ENCODE measurements at regions not wholly inside any gene's neighbourhood (a gene's known extent, or its start where the extent isn't known, plus 50 kb on each side); places are given as distances from the start of the nearest gene placed in this dataset.
"Not testable (repeated sequence)": the region's sequence is repeated elsewhere in the genome, so short reads cannot be mapped to it uniquely, and the experiment has no call there.

DNA sequence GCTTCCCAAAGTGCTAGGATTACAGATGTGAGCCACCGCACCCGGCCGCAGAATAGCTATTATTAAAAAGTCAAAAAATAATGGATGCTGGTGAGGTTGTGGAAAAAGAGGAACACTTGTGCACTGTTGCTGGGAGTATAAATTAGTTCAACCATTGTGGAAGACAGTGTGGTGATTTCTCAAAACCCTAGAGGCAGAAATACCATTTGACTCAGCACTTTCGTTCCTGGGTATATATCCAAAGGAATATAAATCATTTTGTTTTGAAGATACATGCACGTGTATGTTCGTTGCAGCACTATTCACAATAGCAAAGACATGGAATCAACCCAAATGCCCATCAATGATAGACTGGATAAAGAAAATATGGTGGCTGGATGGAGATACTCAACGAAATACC, 132.1 kb upstream of the MED13 start:
- DNase-seq (ENCODE audit: low read depth, low spot score), result not testable (repeated sequence)

GRCh38 chr17:62196587-62196986, 131.5 kb upstream of the MED13 start:
- DNase-seq (ENCODE audit: low read depth, low spot score), result not testable (repeated sequence)

DNA sequence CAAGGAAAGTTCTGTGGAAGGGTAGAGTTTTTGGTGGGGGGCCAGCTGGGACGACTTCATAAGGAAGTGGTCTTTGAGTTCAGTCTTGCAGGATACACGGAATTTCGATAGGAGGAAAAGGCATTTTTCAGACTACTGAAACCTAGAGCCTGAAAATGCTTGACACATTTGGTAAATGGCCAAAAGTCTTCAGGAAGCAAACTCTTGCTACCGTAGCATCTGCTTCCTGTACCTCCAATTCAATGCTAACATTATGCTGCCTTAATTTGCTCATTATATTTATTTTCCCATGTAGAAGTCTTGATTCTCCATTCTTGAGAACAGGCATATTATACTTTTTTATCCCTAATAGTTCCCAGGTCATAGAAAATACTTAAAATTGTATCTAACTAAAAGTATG, 129.3 kb upstream of the MED13 start:
- no peak for DNase-seq (ENCODE audit: low read depth, low spot score)

GRCh38 chr17:62193249-62193648, 128.2 kb upstream of the MED13 start:
- DNase-seq (ENCODE audit: low read depth, low spot score), result peak; percentile 5

DNA sequence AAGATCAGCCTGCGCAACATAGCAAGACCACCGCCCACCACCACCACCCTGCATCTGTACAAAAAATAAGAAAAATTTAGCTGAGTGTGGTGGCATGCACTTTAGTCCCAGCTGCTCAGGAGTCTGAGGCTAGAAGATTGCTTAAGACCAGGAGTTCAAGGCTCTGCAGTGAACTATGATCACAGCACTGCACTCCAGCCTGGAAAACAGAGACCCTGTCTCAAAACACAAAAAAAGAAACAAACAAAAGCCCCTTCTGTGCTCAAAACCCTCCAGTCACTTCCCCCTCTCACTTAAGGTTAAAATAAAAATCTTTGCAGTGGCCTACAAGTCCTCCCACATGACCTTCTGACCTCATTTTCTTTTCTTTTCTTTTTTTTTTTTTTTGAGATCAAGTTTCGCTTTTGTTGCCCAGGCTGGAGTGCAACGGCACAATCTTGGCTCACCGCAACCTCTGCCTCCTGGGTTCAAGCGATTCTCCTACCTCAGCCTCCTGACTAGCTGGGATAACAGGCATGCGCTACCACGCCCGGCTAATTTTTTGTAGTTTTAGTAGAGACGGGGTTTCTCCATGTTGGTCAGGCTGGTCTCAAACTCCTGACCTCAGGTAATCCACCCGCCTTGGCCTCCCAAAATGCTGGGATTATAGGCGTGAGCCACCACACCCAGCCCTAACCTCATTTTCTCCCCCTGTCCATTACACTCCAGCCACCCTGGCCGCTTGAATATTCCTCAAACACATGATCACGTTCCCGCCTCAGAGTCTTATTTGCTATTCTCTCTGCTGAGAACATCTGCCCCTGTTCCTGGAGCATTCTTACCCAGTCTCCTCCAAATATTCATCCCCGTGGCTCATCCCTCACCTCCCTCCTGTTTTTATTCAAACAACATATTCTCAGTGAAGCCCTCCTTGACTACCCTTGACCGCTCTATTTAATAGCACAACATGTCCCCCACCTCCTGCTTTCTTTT, 126.6 kb upstream of the MED13 start:
- DNase-seq (ENCODE audit: low read depth, low spot score), result no peak

DNA sequence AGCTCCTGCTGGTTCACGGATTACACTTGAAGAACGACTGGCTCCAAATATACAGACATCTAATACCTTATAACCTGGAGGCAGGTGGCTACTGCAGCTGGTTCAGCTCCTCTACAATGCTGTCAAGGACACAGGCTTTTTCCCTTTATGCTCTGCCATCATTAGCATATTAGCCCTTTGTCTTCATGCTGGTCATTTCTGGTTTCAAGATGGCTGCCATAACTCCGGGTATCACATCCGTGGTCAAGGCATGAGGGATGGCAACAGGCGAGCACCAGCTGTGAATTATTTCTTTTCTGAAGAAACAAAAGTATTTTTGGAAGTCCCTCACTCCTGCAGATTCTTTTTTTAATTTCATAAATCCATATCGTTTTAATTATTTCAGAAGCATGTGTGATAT, 124.3 kb upstream of the MED13 start:
- no peak for DNase-seq (ENCODE audit: low read depth, low spot score)

GRCh38 chr17:62188713-62189112, 123.6 kb upstream of the MED13 start:
- no peak for DNase-seq (ENCODE audit: low read depth, low spot score)

- DNase-seq (ENCODE audit: low read depth, low spot score), result peak; percentile 16
Measured at GRCh38 chr17:62187681-62188080, 122.6 kb upstream of the MED13 start.

- DNase-seq (ENCODE audit: low read depth, low spot score), result no peak
Measured at GRCh38 chr17:62186841-62187240, 121.8 kb upstream of the MED13 start.

- no peak for DNase-seq (ENCODE audit: low read depth, low spot score)
Measured at GRCh38 chr17:62180772-62181171, 115.7 kb upstream of the MED13 start.

DNA sequence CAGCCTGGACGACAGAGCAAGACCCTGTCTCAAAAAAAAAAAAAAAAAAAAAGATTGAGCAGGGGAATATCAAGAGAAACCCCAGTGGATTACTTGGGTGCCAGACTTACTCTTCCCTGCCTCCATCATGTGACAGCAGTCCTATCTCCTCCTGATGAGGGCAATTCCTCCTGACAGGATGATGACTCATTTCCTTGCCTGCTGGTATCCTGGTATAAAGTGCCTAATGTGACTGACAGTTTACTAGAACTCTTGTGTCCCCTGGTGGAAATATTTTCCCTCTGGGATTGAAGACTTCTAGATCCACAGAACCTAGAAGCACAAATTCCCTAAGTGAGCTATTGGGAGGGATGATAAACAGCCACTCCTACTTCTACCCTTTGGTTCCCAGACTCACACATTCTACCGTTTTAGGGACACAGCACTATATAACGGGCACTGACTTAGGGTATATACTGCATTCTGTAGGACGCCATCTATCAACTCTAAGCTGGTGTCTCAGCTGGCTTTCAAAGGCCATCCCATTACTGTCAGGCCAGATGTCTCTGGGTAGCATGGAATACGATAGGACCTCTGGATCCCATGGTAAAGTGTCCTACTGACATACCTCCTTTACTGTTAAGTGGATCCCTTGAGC, 114.6 kb upstream of the MED13 start:
- peak; percentile 10 for DNase-seq (ENCODE audit: low read depth, low spot score)

GRCh38 chr17:62178579-62178978, 113.5 kb upstream of the MED13 start:
- DNase-seq (ENCODE audit: low read depth, low spot score), result peak; percentile 31

DNA sequence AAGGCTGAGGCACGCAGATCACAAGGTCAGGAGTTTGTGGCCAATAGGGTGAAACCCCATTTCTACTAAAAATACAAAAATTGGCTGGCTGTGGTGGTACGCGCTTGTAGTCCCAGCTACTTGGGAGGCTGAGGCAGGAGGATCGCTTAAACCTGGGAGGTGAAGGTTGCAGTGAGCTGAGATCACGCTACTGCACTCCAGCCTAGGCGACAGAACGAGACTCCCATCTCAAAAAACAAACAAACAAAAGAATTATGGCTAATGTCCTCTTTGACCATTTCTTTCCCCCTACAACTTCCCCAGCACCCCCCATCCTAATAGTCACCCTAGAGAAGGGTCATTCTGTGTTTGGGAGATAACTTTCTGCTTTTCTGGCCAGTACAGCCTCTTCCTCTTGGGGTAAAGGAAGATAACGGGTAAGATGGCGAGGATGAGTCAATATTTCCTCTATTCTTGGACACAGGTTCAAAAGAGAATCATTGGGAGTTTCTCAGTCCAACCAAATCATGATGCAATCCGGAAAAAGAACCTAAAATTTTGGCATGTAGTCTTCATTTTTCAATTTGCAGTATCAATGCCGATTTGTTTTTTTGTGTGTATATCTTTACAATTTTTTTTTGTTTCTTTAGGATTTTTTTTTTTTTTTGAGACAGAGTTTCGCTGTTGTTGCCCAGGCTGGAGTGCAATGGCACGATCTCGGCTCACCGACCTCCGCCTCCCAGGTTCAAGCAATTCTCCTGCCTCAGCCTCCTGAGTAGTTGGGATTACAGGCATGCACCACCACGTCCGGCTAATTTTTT, 107.6 kb upstream of the MED13 start:
- DNase-seq (ENCODE audit: low read depth, low spot score), result no peak

DNA sequence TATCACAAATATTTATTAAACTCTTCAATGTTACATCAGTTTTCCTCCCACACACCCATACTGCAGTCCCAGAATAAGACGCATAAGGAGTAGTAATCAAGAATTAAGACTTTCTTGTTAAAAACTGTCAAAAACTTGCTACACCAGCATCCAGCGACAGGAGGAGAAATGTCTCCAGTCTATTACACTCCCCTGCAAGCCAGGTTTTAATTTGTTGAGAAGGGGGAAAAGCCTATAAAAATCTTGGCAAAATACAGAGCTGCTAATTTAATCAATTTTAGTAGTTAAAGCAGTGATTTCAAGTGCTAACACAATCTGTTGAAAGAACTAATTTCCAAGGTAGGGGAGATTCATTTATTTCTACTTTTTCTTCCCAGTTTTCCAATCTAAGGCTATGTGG, 102.0 kb upstream of the MED13 start:
- no peak for DNase-seq (ENCODE audit: low read depth, low spot score)

DNA sequence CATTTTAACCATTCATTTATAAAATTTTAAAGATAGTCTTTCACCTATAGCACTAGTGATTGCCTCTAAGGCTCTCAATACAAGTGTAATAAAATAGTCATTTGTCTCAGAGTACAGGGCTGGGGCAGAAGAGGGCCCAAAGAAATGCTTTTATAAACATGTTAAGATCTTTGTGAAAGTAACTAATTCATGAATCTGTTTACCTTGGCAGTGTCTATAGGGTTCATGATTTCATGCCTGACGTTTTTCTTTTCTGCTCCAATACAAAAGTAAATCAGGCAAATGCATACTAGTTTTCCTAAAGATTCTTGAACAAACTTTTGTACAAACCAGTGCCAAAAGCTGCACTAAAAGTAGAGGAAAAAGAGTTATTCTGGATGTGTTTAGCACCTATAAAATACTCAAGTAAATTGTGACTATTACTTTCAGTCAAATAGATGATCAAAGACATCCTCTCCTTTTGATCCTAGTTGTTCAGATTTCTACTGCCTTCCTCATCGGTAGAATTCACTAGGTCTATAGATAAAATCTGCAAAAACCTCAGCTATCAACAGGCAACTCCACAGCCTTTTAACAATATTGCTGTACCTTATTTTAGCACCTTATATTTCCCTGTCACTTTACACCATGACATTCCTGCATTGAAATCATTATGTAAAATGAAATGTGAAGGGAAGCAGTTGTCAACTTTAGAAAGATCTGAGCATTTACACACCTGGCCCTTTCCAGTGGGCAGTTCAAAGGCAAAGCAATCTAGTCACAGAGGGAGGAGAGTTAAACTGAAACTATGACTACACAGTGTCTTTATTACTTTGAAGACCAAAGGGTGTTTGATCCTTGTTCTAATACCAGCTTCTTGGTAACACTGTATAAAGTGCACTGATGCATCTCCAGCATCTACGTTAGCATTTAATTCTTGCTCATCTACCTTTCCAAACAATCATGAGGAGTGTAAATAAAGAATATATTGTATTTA, 100.0 kb upstream of the MED13 start:
- DNase-seq (ENCODE audit: low read depth, low spot score), result peak; percentile 9

DNA sequence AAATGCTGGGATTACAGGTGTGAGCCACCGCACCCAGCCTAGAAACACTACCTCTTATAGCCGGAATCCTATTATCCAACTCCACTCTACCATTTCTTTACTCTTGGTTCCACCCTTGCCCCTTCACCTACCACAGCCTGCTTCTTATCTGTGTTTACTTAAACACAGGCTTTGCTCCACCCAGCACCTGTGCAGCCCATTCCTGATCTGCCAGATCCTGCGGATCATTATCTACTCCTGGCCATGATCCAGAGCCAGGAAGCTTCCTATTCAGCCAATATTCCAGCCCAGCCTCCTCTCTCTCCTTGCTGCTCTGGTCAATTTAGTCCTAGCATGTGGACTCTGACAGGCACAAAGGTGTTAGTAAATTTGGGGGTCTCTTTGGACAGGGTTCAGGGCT, 98.8 kb upstream of the MED13 start:
- DNase-seq (ENCODE audit: low read depth, low spot score), result no peak

GRCh38 chr17:62162898-62163297, 97.8 kb upstream of the MED13 start:
- DNase-seq (ENCODE audit: low read depth, low spot score), result no peak

GRCh38 chr17:62161405-62162148, 96.5 kb upstream of the MED13 start:
- no peak for DNase-seq (ENCODE audit: low read depth, low spot score)

DNA sequence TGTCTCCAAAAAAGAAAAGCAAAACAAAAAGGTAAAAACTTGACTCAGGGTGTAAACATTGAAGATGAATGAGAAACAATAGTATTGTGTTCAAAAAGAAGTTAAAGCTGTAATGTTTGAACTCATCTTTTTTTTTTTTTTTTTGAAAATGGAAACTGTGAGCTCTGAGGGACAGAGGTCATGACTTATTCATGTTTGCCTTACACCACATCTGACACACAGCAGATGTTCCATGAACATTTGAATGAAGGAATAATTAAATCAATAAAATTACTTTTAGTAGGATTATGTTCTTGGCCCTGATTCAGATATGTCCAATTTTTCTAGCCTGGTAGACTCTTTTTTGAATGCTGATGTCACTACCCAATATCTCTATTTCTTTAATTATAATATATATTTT, 95.7 kb upstream of the MED13 start:
- no peak for DNase-seq (ENCODE audit: low read depth, low spot score)

DNA sequence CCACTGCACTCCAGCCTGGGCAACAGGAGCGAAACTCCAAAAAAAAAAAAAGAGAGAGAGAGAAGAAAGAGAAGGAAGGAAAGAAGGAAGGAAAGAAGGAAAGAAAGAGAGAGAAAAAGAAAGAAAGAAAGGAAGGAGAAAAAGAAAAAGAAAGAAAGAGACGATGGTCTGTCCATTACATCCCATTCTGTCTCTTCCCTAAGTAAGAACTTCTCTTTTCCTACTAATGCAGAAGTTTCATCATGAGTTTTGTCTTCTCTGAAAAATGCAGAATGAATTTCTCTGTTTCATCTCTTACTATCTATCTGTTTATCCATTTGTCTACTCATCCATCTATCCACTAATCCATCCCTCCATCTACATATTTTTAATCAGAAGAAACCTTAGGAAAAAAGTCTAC, 94.9 kb upstream of the MED13 start:
- DNase-seq (ENCODE audit: low read depth, low spot score), result no peak
